Stimulated activated CD8-positive, alpha-beta memory T cell treated with anti-CD3 and anti-CD28 coated beads, Interleukin-2, amount 100 ng/mL, for 48 hours (primary cell): ENCODE measurements at regions not wholly inside any gene's neighbourhood (a gene's known extent, or its start where the extent isn't known, plus 50 kb on each side); places are given as distances from the start of the nearest gene placed in this dataset.
"Not testable (repeated sequence)": the region's sequence is repeated elsewhere in the genome, so short reads cannot be mapped to it uniquely, and the experiment has no call there.

Experiments
- DNase-seq, 2 donors: peaks; one replicate each; pipeline ENCODE4 v3.0.0-alpha.2; 2020; ENCODE audit warnings: low read depth in 2 of 2

- no peak for DNase-seq
Measured at GRCh38 chr18:57953883-57954282, 90.1 kb upstream of the NEDD4L start.

- DNase-seq = no peak
Measured at GRCh38 chr18:57951999-57952774, 91.8 kb upstream of the NEDD4L start.

DNA sequence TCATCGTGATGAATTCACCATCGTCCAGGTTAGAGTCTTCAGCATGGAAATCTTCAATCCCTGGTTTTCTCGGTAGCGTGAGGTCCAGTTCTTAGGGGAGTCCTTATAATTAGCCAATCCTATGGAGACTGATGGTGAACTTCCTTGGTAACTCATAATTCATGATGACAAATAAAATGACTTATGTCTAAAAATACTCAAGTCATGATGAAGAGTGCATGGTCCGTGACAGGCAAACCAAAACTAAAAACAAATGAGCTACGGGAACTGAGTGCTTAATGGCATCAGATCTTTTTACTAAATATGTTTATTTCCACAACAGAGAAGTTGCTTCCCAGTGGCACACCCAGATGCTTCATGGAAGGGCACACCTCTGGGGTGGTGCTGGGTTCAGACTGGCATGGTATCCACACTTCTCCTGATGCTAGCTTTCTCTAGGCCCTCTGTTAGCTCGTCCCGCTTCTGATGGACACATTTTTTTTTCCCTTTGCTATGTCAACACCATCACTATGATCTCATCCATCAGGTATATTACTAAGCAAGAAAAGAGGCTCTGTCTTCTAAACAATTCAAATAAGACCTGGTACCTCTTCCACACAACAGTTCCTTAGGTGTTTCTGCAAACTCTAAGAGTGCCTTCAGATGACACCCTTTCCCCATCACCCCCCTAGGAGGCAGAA lies 92.8 kb upstream of the NEDD4L start:
- no peak for DNase-seq

DNA sequence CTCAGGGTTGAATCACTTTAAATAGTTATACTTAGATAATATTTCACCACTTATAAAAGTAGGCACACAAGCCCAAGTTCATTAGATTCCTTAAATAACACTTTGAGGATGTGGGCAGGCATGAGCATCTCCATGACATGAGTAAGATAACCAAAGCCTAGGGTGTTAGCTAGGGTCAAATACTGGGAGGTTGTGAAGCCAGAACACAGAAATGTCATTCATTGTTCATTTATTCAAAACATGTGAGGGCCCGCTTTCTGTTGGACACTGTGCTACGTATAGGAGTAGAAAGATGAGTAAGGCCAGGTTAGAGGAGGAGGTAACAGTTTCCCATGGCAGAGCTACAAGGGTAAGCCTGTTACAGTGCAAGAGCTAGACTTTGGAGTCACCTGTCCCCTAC lies 93.5 kb upstream of the NEDD4L start:
- DNase-seq = no peak

DNA sequence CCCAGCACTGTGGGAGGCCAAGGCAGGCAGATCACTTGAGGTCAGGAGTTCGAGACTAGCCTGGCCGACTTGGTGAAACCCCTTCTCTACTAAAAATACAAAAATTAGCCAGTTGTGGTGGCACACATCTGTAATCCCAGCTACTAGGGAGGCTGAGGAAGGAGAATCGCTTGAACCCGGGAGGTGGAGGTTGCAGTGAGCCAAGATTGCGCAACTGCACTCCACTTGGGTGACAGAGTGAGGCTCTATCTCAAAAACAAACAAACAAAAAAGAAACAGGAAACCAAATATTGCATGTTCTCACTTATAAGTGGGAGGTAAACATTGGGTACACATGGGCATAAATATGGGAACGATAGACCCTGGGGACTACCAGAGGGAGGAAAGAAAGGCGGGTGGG lies 94.7 kb upstream of the NEDD4L start:
- not testable (repeated sequence) for DNase-seq

DNA sequence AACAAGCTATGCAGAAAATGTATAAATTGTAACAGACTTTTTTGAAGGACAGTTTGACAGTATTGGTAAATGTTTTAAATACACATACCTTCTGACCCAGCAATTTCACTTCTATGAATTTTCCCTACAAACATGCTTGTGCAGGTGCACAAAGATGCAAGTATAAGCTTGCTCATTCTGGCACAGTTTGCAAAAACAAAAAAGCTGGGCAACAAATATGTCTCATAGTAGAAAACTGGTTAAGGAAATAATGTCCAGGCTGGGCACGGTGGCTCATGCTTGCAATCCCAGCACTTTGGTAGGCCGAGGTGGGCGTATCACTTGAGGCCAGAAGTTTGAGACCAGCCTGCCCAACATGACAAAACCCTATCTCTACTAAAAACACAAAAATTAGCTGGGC lies 96.9 kb upstream of the NEDD4L start:
- no peak for DNase-seq

DNA sequence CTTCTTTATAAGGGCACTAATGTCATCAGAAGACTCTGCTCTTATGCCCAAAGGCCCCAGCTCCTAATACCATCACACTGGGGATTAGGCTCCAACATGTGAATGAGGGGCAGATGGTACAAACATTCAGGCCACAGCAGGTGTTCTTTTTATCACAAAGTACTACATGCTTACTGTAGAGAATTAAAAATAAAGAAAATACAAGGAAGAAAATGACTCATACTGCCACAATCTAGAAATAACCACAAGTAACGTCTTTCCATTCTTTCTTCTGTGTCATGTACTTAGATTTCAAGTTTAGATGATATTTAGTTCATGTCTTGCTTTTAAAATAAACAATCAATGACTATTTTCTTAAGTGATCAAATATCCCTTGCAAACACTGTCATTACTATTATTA lies 100.3 kb upstream of the NEDD4L start:
- no peak for DNase-seq

GRCh38 chr18:57942493-57942892 lies 101.5 kb upstream of the NEDD4L start:
- DNase-seq = no peak

GRCh38 chr18:57941841-57942489 lies 102.1 kb upstream of the NEDD4L start:
- DNase-seq = no peak

DNA sequence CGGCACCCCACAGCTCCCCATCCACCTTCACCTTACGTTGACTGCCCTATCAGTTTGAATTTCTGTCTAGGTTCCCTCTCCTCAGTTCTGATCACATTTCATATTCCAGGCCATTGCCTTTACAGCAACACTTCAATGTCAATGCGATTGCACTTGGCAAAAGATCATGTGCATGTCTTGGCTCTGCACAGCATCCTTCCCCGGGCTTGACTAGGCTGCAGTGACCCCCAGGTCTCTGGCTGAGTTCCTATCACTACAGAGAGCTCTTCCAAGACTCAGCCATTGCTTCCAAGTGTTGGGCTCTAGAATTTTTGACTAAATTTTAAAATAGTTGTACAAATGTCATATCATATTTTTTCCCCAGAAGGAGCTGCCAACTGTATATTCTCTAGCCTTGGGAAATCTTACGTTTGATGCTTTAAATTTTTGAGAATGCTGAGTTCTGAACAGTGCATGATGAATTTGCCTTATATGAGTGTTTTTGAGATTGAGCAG lies 103.8 kb upstream of the NEDD4L start:
- no peak for DNase-seq

DNA sequence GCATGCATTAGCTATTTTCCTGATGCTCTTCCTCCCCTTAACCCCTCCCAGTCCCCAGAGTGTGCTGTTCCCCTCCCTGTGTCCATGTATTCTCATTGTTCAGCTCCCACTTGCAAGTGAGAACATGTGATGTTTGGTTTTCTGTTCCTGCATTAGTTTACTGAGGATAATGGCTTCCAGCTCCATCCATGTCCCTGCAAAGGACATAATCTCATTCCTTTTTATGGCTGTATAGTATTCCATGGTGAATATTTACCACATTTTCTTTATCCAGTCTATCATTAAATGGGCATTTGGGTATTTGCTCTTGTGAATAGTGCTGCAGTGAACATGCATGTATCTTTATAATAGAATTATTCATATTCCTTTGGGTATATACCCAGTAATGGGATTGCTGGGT lies 109.7 kb upstream of the NEDD4L start:
- DNase-seq = not testable (repeated sequence)

DNA sequence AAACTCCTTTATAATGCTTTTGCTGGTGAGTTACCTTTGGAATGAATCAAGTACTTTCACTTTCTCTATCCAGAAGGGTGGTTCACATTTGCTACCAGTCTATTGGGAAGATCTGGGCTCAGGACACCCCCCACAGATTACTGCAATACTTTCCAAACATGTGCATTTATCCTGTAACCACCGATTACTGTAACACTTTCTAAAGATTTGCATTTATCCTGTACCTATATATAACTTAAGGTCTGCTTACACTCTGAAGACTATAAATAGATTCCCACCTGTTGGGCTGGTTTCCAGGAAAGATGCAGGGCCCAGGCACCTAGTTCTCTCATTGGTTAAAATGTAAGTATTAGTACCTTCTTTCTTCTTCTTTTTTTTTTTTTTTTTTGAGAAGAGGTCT lies 113.0 kb upstream of the NEDD4L start:
- no peak for DNase-seq

DNA sequence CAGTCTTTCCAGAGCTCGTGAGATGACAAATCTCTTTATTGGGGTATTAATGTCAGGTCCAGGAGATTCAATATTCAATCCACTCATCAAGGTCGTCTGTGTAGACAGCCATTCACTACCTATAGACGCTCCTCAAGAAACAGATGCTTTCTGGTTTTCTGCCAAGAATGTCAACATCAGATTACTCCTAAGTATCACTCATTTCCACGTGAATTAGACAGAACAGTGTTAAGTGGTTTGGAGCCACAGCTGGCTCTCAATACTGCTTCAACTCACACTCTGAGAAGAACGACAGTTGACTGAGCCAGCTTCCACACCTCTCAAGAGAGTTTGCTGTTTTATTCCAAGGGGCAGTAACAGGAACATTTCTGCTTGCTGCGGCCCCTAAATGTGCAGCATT lies 113.5 kb upstream of the NEDD4L start:
- no peak for DNase-seq

- DNase-seq = no peak
Measured at GRCh38 chr18:57929922-57930321, 114.1 kb upstream of the NEDD4L start.

DNA sequence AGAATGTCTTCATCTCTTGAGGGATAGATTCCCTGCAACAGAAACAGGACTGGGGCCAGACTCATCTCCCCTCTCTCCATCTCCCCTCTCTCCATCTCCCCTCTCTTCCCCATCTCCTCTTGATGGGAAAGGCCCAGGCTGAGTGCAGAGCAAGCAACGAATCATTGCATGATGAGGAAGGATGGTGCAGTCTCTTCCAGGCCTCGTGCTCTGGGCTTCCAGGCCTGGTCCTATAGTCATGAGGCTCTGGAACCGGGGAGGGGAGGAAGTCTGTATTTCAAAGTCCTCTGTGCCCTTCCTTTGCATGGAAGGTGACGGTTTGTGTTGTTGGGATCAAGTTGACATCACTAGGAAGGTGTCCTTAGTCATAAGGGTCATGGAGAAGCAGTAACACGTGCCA lies 115.6 kb upstream of the NEDD4L start:
- DNase-seq = no peak

DNA sequence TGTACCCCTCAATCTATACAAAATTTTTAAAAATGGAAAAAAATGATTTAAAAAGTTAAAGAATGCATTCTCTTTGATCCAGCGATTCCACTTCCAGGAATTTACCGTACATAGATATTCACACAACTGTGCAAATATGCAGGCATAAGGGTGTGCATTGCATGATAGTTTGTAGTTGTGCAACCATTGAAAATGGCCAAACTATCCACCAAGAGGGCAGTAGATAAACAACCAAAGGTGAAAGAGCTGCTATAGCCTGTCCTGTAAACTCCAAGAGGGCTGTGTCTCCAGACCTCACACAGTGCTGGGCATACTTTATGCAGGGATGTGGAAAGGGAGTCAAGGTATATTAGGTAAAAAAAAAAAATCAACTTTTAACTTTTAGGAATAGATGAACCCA lies 116.5 kb upstream of the NEDD4L start:
- DNase-seq = no peak

DNA sequence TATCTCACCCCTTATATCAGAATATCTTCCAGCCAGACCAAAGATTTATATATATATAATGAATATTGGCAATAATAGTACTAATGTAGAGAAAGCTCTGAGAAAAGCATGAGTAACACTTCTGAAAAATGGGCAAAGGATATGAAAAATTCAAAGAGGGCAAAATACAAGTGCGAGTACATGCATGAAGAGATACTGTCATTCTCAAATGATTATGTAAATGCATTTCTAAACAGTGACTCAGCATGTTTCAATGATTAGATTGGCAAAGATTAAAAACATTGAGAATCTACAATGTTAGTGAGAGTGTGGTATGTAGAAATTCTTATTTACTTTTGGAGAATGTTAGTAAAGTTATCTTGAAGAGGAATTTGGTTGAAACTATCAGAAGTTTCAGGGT lies 118.3 kb upstream of the NEDD4L start:
- DNase-seq = no peak

DNA sequence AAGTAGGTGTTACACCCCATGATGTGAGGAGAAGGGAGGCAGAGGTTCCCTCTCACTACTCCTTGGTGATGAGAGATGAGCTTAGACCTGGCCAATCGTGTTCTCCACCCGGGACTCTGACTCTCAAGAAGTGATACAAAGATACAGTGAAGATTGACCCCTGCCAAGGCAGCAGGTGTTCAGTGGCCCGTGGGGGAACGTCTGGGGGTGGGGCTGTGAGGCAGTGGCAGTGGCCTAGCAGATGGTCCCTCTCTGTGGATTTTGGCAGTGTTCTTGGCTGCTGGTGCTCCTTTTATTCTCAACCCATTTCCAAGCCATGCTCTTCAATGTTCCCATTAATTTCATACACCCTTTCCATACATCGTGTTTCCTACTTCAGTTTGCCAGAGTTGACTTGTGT lies 120.4 kb upstream of the NEDD4L start:
- DNase-seq = no peak

GRCh38 chr18:57922885-57923284 lies 119.8 kb upstream of the ATP8B1 start:
- no peak for DNase-seq

DNA sequence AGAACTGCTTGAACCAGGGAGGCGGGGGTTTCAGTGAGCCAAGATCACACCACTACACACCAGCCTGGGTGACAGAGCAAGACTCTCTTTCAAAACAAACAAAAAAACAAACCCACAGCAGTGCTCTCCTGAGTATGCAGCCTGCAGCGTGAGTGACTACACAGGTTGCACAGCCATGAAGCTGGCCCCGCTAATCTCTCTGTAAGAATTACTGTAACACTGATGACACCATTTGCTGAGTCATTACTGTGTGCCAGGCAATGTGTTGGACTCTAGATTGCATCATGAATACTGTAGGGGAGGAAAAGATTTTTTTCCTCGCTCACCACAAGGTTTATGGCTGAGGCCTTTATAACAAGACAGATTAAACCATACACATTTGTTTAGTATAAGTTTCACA lies 118.6 kb upstream of the ATP8B1 start:
- no peak for DNase-seq

DNA sequence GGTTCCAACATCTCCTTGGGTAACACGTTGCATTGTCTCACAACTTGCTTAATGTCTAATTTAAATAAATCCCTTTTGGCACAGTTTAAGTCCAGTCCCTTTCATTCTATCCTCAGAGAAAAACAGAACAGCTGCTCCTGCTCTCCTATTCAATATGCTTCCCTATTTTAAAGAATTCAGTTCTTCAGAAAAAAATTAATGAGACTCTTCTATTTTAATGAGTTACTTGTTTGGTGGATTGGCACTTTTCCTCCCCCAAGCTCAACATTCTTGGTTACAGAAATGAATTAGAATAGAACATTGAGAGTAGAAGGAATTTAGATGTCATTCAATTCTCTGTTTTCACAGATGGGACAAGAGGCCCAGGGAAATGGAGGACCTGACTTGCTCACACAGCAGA lies 116.9 kb upstream of the ATP8B1 start:
- DNase-seq = no peak

- DNase-seq = no peak
Measured at GRCh38 chr18:57918601-57919000, 115.5 kb upstream of the ATP8B1 start.

- no peak for DNase-seq
Measured at GRCh38 chr18:57916684-57917083, 113.6 kb upstream of the ATP8B1 start.
